SH-SY5Y (cell line): ENCODE measurements at regions not wholly inside any gene's neighbourhood (a gene's known extent, or its start where the extent isn't known, plus 50 kb on each side); places are given as distances from the start of the nearest gene placed in this dataset.

Experiments
- GATA2 ChIP-seq: IDR thresholded peaks from 2 replicates; pipeline ENCODE4 v1.6.1; 2011; ENCODE audit warnings: mild to moderate bottlenecking, low read depth, low read length
- GATA3 ChIP-seq: IDR thresholded peaks from 2 replicates; pipeline ENCODE4 v1.6.1; 2011; ENCODE audit warnings: low read depth, mild to moderate bottlenecking, low read length, moderate library complexity

DNA sequence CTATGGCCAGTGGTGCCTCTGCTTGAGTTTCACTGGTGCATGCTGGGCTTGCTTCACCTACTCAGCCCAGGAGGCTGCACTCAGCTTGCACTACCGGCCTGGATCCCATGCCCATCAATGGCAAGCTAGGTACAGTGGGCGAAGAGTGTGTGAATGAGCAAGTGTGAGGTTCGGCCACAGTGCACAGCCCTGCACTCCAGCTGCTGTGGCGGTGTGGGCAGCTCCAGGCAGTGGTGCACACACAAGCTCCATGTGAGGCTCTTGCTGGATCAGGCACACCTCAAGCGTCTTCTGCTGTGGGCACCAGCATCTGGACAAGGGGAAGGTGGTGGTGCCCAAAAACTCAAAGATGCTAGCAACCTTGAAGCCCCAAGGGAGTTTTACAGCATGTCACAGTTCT lies 820.9 kb upstream of the LCORL start:
- TF ChIP-seq GATA2 = no peak
- no peak for TF ChIP-seq GATA3
